ENCODE measurements at regions not wholly inside any gene's neighbourhood (a gene's known extent, or its start where the extent isn't known, plus 50 kb on each side); places are given as distances from the start of the nearest gene placed in this dataset.

GRCh38 chr5:116661419-116661818 is 86.8 kb upstream of the SEMA6A start:
- TF ChIP-seq CTCF (IDR thresholded peaks at IDR 0.05) = no peak
- no peak for TF ChIP-seq POLR2A (IDR thresholded peaks at IDR 0.05)

All from Peyer's patch (tissue), 4 donors.